ENCODE measurements at regions not wholly inside any gene's neighbourhood (a gene's known extent, or its start where the extent isn't known, plus 50 kb on each side); places are given as distances from the start of the nearest gene placed in this dataset.

GRCh38 chr14:84694161-84694560, 835.8 kb upstream of the FLRT2 start:
- TF ChIP-seq CTCF (IDR thresholded peaks at IDR 0.05) (no peak), EP300 (IDR thresholded peaks at IDR 0.05; ENCODE audit: low read depth) (no peak)

Data from transverse colon (tissue), 3 donors.